ENCODE measurements at regions not wholly inside any gene's neighbourhood (a gene's known extent, or its start where the extent isn't known, plus 50 kb on each side); places are given as distances from the start of the nearest gene placed in this dataset.

DNA sequence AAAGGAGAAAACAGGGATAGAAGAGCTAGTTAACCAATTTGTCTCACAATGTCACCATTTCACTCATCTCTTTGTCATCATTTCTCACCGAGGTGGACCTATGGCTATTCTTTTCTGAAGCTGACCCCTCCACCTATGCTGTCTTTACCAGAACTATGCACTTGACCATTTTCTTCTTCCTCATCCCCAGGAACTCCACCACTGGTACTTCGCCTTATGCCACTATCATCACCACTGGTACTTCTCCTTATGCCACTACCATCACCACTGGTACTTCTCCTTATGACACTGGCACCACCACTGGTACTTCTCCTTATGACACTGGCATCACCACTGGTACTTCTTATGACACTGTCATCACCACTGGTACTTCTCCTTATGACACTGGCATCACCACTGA, 745.8 kb upstream of the CHAC2 start:
- TF ChIP-seq, protein P1, sequence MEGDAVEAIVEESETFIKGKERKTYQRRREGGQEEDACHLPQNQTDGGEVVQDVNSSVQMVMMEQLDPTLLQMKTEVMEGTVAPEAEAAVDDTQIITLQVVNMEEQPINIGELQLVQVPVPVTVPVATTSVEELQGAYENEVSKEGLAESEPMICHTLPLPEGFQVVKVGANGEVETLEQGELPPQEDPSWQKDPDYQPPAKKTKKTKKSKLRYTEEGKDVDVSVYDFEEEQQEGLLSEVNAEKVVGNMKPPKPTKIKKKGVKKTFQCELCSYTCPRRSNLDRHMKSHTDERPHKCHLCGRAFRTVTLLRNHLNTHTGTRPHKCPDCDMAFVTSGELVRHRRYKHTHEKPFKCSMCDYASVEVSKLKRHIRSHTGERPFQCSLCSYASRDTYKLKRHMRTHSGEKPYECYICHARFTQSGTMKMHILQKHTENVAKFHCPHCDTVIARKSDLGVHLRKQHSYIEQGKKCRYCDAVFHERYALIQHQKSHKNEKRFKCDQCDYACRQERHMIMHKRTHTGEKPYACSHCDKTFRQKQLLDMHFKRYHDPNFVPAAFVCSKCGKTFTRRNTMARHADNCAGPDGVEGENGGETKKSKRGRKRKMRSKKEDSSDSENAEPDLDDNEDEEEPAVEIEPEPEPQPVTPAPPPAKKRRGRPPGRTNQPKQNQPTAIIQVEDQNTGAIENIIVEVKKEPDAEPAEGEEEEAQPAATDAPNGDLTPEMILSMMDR (IDR thresholded peaks at IDR 0.05), result no peak
- DNase-seq (ENCODE audit: low spot score) (no peak), ATAC-seq (ENCODE audit: low FRiP score) (no peak)

DNA sequence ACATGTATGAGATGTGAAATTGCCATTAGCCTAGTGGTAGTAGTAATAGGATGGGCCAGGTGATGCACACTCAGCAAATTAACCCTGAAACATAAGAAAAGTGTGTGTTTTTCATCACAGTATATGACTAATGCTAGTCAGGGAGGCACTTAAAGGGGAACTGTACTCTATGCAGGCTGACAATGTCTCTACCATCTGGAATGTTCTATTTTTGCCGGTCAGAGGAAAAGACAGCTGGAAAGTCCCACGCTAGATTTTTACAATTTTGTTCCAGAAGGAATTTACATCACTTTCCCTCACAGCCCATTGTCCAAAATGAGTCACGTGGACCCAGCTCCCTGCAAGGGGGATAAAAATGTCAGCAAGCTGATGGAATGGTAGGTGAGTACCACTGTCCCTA, 746.3 kb upstream of the CHAC2 start:
- DNase-seq (ENCODE audit: low spot score), result no peak

DNA sequence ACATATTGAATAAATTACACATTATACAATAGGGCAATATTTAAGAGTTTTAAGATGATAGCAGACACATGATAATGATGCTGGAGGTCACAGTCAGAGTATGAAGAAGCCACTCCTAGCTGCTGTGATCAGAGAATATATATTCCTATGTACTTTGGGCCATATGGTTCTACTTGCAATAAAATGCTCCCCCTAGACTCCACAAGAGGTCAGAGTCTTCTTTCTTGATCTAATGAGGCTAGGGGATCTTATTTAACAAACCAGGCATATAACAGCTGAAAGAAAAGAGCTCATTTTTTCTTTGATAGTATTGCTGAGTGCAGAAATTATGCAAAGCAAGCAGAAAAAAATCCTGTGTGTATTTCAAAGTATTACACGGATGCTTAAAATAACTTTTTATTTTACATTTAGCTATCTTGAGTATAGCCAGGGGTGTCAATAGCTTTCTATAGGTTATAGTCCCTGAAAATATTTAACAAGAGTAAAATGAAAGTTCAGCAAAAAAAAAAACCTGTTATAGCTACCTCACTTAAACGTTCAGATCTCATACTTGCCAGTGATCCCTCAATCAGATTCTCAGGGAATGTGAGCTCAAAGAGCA, 748.7 kb upstream of the CHAC2 start:
- ATAC-seq (ENCODE audit: low FRiP score), result no peak
- TF ChIP-seq, protein P1 (IDR thresholded peaks at IDR 0.05), result no peak
- DNase-seq (ENCODE audit: low spot score), result no peak

More for the DNA sequence above, 746.3 kb upstream of the CHAC2 start:
- TF ChIP-seq, protein P1 (IDR thresholded peaks at IDR 0.05), result no peak
- ATAC-seq (ENCODE audit: low FRiP score), result no peak

DNA sequence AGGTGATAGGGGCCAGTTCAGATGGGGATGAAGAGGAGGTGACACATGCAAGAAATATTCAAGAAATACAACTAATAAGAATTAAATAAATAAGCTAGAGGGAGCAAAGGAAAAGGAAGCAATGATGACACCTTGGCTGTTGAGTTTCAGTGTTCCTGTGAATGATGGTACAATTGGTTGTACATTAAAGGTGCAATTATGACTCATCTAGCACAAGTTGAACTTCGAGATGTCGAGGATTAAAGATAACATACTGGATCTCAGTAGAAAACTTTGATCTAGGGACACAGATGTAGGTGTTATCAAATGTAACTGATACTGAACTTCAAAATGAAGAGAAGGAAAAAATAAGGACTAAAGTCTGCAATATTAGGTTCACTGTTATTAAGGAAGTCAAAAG, 760.6 kb upstream of the CHAC2 start:
- TF ChIP-seq, protein P1 (IDR thresholded peaks at IDR 0.05), result no peak
- no peak for ATAC-seq (ENCODE audit: low FRiP score)
- DNase-seq (ENCODE audit: low spot score), result no peak

DNA sequence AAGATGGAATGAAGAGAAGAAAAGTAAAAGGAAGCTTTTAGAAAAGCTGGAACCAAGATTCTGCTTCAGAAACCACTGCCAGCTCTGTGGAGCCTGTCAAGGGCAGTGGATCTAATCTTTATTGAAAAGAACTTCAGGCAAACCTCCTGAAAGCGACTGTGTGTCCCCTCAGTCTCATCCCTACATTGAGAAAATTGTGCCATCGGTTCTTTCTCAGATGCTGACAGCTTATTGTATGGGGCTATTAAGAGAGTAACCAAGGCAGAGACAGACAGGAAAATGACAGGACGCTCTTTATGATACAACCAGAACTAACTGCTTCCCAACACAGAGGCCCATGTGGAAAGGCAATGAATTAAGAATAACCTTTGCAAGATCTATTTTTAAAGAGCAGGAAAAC, 763.2 kb upstream of the CHAC2 start:
- DNase-seq (ENCODE audit: low spot score) (no peak), ATAC-seq (ENCODE audit: low FRiP score) (no peak)
- TF ChIP-seq, protein P1 (IDR thresholded peaks at IDR 0.05), result no peak

DNA sequence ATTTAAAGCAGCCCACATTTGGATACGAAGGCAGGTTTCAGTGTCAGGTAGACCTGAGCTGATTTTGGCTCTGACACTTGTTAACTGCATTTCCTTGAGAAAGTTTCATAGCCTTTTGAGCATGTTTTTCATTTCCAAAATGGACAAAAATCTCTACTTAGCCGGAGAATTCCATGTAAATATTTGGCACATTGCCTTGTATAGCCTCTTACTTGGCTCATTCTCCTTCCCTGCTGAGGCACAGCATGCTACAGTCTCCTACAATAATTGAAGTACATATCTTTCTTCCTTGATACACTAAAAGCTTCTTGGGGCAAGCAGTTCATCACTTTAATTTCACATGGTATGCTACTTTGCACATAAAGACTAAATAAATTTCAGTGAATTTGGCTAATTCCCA, 772.2 kb upstream of the CHAC2 start:
- DNase-seq (ENCODE audit: low spot score) (no peak), ATAC-seq (ENCODE audit: low FRiP score) (no peak)
- TF ChIP-seq, protein P1 (IDR thresholded peaks at IDR 0.05), result no peak

DNA sequence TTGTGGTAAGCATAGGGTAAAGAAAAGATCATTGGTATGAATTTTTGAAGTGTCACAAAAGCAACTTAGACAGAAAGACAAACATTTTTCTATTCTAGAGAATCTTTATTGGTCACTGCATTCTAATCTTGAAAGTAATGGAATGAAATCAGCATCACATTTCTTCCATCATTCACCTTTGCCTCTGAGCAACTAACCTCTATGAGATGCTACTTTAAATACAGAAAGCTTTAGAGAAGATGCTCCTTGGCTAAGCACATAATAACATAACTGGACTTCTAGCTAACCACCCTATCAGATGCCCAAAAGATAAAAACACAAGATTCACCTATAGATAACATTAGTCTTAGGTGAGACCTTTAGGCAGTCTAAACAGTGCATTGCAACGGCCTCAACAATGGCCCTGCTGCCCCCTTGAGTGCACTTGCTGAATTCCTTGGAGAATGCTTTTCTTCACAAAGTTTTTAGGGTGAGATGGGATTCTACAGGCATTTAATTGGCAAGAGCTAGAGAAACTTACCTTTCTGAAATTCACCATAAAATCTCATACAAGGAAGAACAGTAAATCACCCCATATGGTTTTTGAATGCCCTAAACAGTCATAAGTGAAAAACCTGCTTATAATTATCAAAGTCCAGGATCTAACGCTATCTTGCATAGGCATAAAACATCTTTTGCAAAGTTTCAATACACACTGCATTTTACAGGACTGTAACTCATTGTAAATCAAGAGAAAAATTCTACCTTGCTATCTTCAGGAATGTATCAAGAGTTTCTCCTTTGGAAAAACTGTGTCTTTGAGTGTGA, 791.3 kb upstream of the CHAC2 start:
- ATAC-seq (ENCODE audit: low FRiP score) (no peak), DNase-seq (ENCODE audit: low spot score) (no peak)
- TF ChIP-seq, protein P1 (IDR thresholded peaks at IDR 0.05), result no peak

Data from omental fat pad (tissue), 3 donors.